Activated T-cell treated with anti-CD3 and anti-CD28 coated beads for 24 hours (primary cell): ENCODE measurements at regions not wholly inside any gene's neighbourhood (a gene's known extent, or its start where the extent isn't known, plus 50 kb on each side); places are given as distances from the start of the nearest gene placed in this dataset.

Experiments
- DNase-seq: peaks from one replicate; pipeline ENCODE4 v3.0.0-alpha.2; 2020; ENCODE audit warnings: low read depth

- DNase-seq, result no peak
Measured at GRCh38 chr12:4015225-4016091, 142.3 kb upstream of the PARP11 start.

- DNase-seq, result no peak
Measured at GRCh38 chr12:4014858-4015224, 141.6 kb upstream of the PARP11 start.

GRCh38 chr12:4014444-4014843, 141.2 kb upstream of the PARP11 start:
- no peak for DNase-seq

GRCh38 chr12:4012977-4013968, 140.1 kb upstream of the PARP11 start:
- no peak for DNase-seq

- DNase-seq, result no peak
Measured at GRCh38 chr12:4012073-4012472, 138.9 kb upstream of the PARP11 start.

GRCh38 chr12:4011597-4011996, 138.4 kb upstream of the PARP11 start:
- no peak for DNase-seq

GRCh38 chr12:4009979-4010704, 136.9 kb upstream of the PARP11 start:
- DNase-seq, result no peak

- no peak for DNase-seq
Measured at GRCh38 chr12:4006743-4007142, 133.5 kb upstream of the PARP11 start.

- DNase-seq, result no peak
Measured at GRCh38 chr12:4005851-4006430, 132.7 kb upstream of the PARP11 start.

- DNase-seq, result no peak
Measured at GRCh38 chr12:4003576-4003975, 130.4 kb upstream of the PARP11 start.

- DNase-seq, result no peak
Measured at GRCh38 chr12:4002601-4003000, 129.4 kb upstream of the PARP11 start.

GRCh38 chr12:4001841-4002240, 128.6 kb upstream of the PARP11 start:
- no peak for DNase-seq

GRCh38 chr12:4001031-4001430, 127.8 kb upstream of the PARP11 start:
- DNase-seq, result no peak

GRCh38 chr12:3999904-4000303, 126.7 kb upstream of the PARP11 start:
- DNase-seq, result no peak

- no peak for DNase-seq
Measured at GRCh38 chr12:3998968-3999792, 126.0 kb upstream of the PARP11 start.

- DNase-seq, result no peak
Measured at GRCh38 chr12:3998397-3998796, 125.2 kb upstream of the PARP11 start.

GRCh38 chr12:3996322-3996721, 123.1 kb upstream of the PARP11 start:
- DNase-seq, result no peak

GRCh38 chr12:3995306-3995705, 122.1 kb upstream of the PARP11 start:
- DNase-seq, result no peak

- no peak for DNase-seq
Measured at GRCh38 chr12:3994500-3994899, 121.3 kb upstream of the PARP11 start.

- no peak for DNase-seq
Measured at GRCh38 chr12:3992945-3993344, 119.7 kb upstream of the PARP11 start.
